HepG2 (cell line): ENCODE measurements at regions not wholly inside any gene's neighbourhood (a gene's known extent, or its start where the extent isn't known, plus 50 kb on each side); places are given as distances from the start of the nearest gene placed in this dataset.
A peak's percentile ranks its signal among the peaks of the same experiment; 100 is the strongest.

Experiments used
- BRCA1 ChIP-seq: sonication (generic); formaldehyde crosslinking; IDR thresholded peaks from 2 replicates; pipeline ENCODE4 v1.4.0; 2020; ENCODE audit warnings: missing genetic modification reagents
- ETV5 ChIP-seq: IDR thresholded peaks from 2 replicates; pipeline ENCODE4 v1.6.1; 2018; ENCODE audit warnings: missing biosample characterization, missing genetic modification reagents, inconsistent platforms, borderline replicate concordance
- GMEB2 ChIP-seq: IDR thresholded peaks from 2 replicates; pipeline ENCODE4 v1.6.1; 2016; ENCODE audit warnings: missing biosample characterization, missing genetic modification reagents, low read depth
- HDAC2 ChIP-seq: sonication (generic); formaldehyde crosslinking; IDR thresholded peaks from 2 replicates; pipeline ENCODE4 v1.4.0; 2020; ENCODE audit warnings: missing genetic modification reagents
- HNRNPLL ChIP-seq: fragments of 200-400 bp; formaldehyde crosslinking; IDR thresholded peaks from 2 replicates; pipeline ENCODE4 v1.6.1; 2017; ENCODE audit warnings: mild to moderate bottlenecking, low read depth, low read length; ENCODE audit not compliant: poor library complexity, severe bottlenecking
- IRF9 ChIP-seq: sonication (generic); formaldehyde crosslinking; IDR thresholded peaks from 2 replicates; pipeline ENCODE4 v1.8.0; 2022; ENCODE audit warnings: missing genetic modification reagents, mild to moderate bottlenecking, borderline replicate concordance
- MTF1 ChIP-seq: sonication (generic); formaldehyde crosslinking; IDR thresholded peaks from 2 replicates; pipeline ENCODE4 v1.5.0; 2020; ENCODE audit warnings: missing genetic modification reagents
- PCBP1 ChIP-seq: fragments of 200-400 bp; formaldehyde crosslinking; IDR thresholded peaks from 2 replicates; pipeline ENCODE4 v1.6.1; 2017; ENCODE audit warnings: mild to moderate bottlenecking, low read depth, low read length, borderline replicate concordance
- PHF8 ChIP-seq: sonication (generic); formaldehyde crosslinking; IDR thresholded peaks from 2 replicates; pipeline ENCODE4 v1.5.0; 2020; ENCODE audit warnings: missing genetic modification reagents
- REL ChIP-seq: sonication (generic); formaldehyde crosslinking; conservative IDR thresholded peaks from 2 replicates; pipeline ENCODE4 v1.8.0; 2022; ENCODE audit warnings: mild to moderate bottlenecking, missing genetic modification reagents, moderate library complexity
- STAT6 ChIP-seq: sonication (generic); formaldehyde crosslinking; IDR thresholded peaks from 2 replicates; pipeline ENCODE4 v1.4.0; 2020; ENCODE audit warnings: missing genetic modification reagents, mild to moderate bottlenecking, borderline replicate concordance
- THAP8 ChIP-seq: sonication (generic); formaldehyde crosslinking; IDR thresholded peaks from 2 replicates; pipeline ENCODE4 v1.5.1; 2020; ENCODE audit warnings: missing genetic modification reagents, mild to moderate bottlenecking, borderline replicate concordance
- THYN1 ChIP-seq: sonication (generic); formaldehyde crosslinking; IDR thresholded peaks from 2 replicates; pipeline ENCODE4 v1.8.1; 2023; ENCODE audit warnings: low read depth, mild to moderate bottlenecking, moderate library complexity, missing genetic modification reagents, borderline replicate concordance
- U2AF2 ChIP-seq: fragments of 200-400 bp; formaldehyde crosslinking; IDR thresholded peaks from 2 replicates; pipeline ENCODE4 v1.6.1; 2017; ENCODE audit warnings: low read depth, mild to moderate bottlenecking, low read length
- YY1 ChIP-seq: IDR thresholded peaks from 2 replicates; pipeline ENCODE4 v1.6.1; 2011; ENCODE audit warnings: low read length, low read depth, moderate library complexity, mild to moderate bottlenecking; ENCODE audit not compliant: insufficient read depth, insufficient replicate concordance
- ZFYVE20 ChIP-seq: sonication (generic); formaldehyde crosslinking; IDR thresholded peaks from 2 replicates; pipeline ENCODE4 v1.8.0; 2023; ENCODE audit warnings: low read depth, mild to moderate bottlenecking, moderate library complexity, missing genetic modification reagents, borderline replicate concordance
- ZMYM2 ChIP-seq: sonication (generic); formaldehyde crosslinking; IDR thresholded peaks from 2 replicates; pipeline ENCODE4 v1.8.0; 2022; ENCODE audit warnings: mild to moderate bottlenecking, missing genetic modification reagents
- ZNF230 ChIP-seq: sonication (generic); formaldehyde crosslinking; IDR thresholded peaks from 2 replicates; pipeline ENCODE4 v1.4.0; 2020; ENCODE audit warnings: mild to moderate bottlenecking, missing genetic modification reagents
- ZNF234 ChIP-seq: sonication (generic); formaldehyde crosslinking; conservative IDR thresholded peaks from 2 replicates; pipeline ENCODE4 v1.5.1; 2020; ENCODE audit warnings: mild to moderate bottlenecking, missing genetic modification reagents
- ZNF737 ChIP-seq: sonication (generic); formaldehyde crosslinking; IDR thresholded peaks from 2 replicates; pipeline ENCODE4 v1.5.0; 2020; ENCODE audit warnings: missing genetic modification reagents, mild to moderate bottlenecking, borderline replicate concordance
- ZNF773 ChIP-seq: sonication (generic); formaldehyde crosslinking; IDR thresholded peaks from 2 replicates; pipeline ENCODE4 v1.4.0; 2020; ENCODE audit warnings: missing genetic modification reagents, borderline replicate concordance
- ZSCAN12 ChIP-seq: sonication (generic); formaldehyde crosslinking; IDR thresholded peaks from 2 replicates; pipeline ENCODE4 v1.9.0; 2021; ENCODE audit warnings: mild to moderate bottlenecking, missing genetic modification reagents

GRCh38 chr10:30542001-30542894, 87.3 kb downstream of the LYZL2 start (continued):
- TF ChIP-seq REL (CRISPR knock-in tag): no peak
- no peak; the same call in 1 of the 2 replicates for TF ChIP-seq BRCA1 (CRISPR knock-in tag)
- TF ChIP-seq PHF8 (CRISPR knock-in tag): no peak
- TF ChIP-seq PCBP1: no peak
- TF ChIP-seq ZNF230: peak; percentile 54; the same call in 1 of the 2 replicates
- no peak for TF ChIP-seq ZFYVE20 (CRISPR knock-in tag)
- no peak for TF ChIP-seq HNRNPLL
- TF ChIP-seq ZNF773 (CRISPR knock-in tag): no peak
- TF ChIP-seq MTF1 (CRISPR knock-in tag): no peak
- TF ChIP-seq IRF9: peak; percentile 71; the same call in 1 of the 2 replicates
- peak; percentile 73; the same call in 1 of the 2 replicates for TF ChIP-seq ZMYM2
- TF ChIP-seq ETV5 (CRISPR knock-in tag): peak; percentile 46; the same call in 1 of the 2 replicates
- TF ChIP-seq U2AF2: no peak
- no peak for TF ChIP-seq ZNF234
- TF ChIP-seq YY1: no peak
- peak; percentile 77; the same call in 1 of the 2 replicates for TF ChIP-seq STAT6
- TF ChIP-seq ZNF737 (CRISPR knock-in tag): no peak; the same call in 1 of the 2 replicates
- no peak for TF ChIP-seq THAP8 (CRISPR knock-in tag)
- peak; percentile 93 for TF ChIP-seq HDAC2 (CRISPR knock-in tag)
- no peak for TF ChIP-seq GMEB2
- TF ChIP-seq THYN1: no peak
- no peak for TF ChIP-seq ZSCAN12 (CRISPR knock-in tag)
